Left renal pelvis (tissue), 4 donors: ENCODE measurements at regions not wholly inside any gene's neighbourhood (a gene's known extent, or its start where the extent isn't known, plus 50 kb on each side); places are given as distances from the start of the nearest gene placed in this dataset.
"Not testable (repeated sequence)": the region's sequence is repeated elsewhere in the genome, so short reads cannot be mapped to it uniquely, and the experiment has no call there.

Experiments
- DNase-seq, 4 donors: peaks; one replicate each; pipeline ENCODE4 v3.0.0-alpha.2; 2013; ENCODE audit warnings: low read depth in 4 of 4, low spot score in 3 of 4

DNA sequence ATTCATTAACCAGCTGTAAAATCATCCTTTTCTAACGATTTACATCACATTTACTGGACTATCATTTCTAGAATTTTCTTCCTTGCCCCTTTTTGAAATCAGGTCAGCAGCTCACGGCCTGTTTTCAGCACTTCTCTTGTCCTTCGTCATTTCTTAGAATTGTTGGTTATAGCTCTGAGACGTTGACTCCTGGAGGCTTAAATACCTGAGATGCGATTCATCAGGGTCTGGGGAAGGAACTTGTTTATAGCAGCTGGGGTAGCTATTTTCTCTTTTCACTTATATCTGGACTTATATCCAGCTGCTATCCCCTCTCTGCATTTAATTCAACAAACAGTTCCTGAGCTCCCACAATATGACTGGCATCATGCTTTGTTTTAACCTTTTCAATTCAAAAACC lies 338.7 kb upstream of the TNRC6C start:
- DNase-seq = no peak

GRCh38 chr17:77620282-77620681 lies 338.2 kb upstream of the TNRC6C start:
- no peak for DNase-seq

DNA sequence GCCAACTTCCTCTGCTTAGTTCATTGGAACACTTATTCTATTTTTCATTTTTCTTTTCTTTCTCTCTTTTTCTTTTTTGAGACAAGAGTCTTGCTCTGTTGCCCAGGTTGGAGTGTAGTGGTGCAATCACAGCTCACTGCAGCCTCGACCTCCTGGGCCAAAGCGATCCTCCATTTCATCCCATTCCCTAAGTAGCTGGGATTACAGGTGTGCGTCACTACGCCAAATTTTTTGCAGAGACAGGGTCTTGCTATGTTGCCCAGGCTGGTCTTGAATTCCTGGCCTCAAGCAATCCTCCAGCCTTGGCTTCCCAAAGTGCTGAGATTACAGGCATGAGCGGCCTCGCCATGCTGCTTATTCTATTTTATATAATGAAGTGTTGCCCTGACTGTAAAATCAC lies 336.4 kb upstream of the TNRC6C start:
- DNase-seq = not testable (repeated sequence)

DNA sequence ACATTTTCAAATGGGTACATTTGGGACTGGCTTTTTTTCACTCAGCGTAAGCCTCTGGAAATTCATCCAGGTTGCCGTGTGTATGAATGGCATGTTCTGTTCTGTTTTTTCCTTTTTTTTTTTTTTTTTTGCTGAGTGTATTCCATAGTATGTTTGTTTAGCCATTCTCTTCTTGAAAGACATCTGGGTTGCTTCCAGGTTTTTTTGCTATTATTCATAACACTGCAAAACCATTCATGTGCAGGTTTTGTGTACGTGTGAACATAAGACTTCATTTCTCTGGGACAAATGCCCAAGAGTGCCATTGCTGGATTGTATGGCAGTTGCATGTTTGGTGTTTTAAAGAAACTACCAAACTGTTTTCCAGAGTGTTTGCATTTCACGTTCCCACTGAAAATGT lies 335.9 kb upstream of the TNRC6C start:
- DNase-seq = no peak

GRCh38 chr17:77623321-77623720 lies 335.2 kb upstream of the TNRC6C start:
- DNase-seq = not testable (repeated sequence)

GRCh38 chr17:77628035-77628434 lies 330.5 kb upstream of the TNRC6C start:
- DNase-seq = no peak

DNA sequence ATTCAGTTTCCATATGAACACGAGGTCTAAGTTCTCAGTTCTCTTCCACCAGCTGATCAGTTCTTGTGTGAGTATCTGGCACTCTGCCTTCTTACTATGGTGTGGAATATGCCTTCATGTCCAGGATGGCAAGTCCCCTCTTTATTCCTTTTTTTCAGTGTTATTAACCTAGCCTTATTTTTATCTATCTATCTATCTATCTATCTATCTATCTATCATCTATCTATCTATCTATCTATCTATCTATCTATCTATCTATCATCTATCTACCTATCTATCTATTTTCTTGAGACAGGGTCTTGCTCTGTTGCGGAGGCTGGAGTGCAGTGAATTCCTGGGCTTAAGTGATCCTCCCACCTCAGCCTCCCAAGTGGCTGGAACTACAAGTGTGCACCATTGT lies 329.2 kb upstream of the TNRC6C start:
- not testable (repeated sequence) for DNase-seq

- DNase-seq = no peak
These were observed 327.2 kb upstream of the TNRC6C start for GRCh38 chr17:77631307-77631706.

DNA sequence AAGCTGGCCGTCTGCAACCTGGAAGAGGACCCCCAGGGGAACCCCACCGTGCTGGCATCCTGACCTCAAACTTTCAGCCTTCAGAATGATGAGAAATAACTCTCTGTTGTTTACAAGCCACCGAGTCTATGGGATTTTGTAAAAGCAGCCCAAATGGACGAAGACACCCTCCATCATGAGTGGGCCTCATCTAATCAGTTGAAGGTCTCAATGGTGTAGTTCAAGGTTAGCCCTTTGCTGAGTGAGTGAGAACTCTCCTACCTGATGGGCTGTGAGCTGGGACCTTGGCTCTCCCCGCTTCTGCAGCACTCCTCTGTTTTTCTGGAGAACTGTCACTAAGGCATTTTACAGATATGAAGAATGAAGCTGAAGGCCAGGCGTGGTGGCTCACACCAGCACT lies 325.9 kb upstream of the TNRC6C start:
- no peak for DNase-seq

DNA sequence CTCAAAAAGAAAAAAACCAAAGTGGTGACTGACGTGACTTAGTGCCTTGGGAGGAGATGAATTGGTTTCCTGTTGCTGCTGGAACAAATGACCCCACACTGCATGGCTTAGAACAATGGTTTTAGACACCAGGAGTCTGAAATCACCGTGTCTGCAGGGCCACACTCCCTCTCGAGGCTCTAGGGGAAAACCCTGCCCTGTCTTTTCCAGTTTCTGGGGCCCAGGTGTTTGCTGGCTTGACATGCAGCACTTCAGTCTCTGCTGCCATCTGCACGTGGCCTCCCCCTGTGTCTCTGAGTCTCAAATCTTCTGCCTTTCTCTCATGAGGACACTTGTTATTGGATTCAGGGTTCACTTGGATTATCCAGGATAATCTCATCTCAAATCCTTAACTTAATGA lies 323.8 kb upstream of the TNRC6C start:
- DNase-seq = no peak

GRCh38 chr17:77635176-77635575 lies 323.3 kb upstream of the TNRC6C start:
- no peak for DNase-seq

DNA sequence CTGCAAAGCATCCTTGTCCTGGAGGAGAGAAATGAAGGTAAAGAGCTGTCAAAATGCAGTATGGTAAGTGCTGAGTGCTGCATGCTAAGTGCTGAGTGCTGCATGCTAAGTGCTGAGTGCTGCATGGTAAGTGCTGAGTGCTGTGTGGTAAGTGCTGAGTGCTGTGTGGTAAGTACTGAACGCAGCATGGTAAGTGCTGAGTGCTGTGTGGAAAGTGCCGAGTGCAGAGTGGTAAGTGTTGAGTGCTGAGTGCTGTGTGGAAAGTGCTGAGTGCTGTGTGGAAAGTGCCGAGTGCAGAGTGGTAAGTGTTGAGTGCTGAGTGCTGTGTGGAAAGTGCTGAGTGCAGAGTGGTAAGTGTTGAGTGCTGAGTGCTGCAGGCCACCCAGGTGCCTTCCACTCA lies 322.7 kb upstream of the TNRC6C start:
- DNase-seq = not testable (repeated sequence)

DNA sequence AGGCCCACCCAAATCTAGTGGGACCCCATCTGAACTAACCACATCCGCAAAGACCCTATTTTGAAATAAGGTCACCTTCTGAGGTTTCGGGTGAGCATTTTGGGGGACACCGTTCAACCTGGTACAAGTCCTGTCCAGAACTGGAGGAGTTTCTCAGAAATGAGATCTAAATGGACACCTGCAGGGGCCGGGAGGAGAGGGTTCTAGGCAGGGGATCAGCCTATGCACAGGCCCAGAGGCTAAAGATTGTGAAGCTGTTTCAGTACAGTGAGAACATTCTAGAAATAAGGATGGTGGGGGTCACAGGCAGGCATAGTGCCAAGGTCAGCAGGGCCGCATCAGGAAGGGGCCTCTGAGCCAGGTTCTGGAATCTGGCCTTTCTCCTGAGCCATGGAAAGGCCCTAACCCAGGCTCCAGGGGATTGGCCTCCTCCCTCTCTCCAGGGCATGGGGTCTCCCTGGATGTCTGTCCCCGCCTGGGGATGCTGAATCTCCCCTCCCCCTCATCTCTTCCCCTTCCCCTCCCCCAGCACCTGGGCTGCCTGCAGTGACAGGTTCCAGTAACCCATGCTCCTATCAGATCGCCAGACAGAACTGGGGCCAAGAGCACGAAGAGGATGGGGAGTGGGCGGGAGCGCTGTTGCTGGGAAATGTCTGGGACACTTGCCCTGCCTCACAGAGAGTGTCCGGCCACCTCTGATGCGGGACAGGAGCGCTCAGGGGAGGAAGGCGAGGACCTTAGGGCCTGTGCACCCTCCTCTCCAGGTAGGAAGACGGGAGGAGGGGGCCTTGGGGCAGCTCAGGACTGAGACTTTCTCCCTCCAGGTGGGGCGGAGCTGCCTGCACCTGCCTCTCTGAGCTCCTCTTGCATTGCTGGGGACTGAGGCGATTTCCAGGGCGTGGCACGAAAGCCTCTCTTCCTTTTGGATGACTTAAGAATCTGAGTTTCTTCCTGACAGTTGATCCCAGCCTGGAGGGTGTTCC lies 321.4 kb upstream of the TNRC6C start:
- DNase-seq = no peak

DNA sequence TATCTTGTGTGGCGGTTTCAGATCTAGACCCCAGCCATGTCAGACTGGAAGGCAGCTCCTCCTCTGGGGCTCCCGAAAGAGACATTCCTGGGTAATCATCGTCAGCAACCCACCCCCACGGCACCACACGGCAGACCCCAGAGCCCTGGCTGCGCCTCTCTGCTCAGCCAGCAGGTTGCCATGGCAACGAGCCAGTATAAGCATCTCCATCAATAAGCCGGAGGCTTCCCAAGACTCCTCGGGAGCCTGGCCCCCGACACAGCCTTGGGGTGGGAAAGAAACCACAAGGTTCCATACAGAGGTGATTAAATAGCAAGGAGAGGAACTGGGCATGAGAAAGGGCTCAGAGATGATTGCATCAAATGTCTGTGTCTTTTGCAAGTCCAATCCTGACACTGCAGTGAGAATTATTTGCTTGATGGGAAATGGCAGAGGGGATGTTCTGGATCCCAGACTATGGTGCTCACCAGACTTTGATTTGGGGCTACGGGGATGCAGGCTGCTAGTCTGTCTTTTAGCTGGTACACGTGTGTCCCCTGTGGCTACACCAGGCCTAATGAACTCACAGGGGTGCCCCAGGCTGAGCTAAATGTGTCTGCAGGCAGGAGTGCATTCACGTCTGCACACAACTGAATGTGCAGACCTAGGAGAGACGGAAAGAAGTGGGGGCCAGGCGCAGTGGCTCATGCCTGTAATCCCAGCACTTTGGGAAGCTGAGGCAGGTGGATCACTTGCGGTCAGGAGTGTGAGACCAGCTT lies 320.5 kb upstream of the TNRC6C start:
- no peak for DNase-seq

- no peak for DNase-seq
These were observed 318.3 kb upstream of the TNRC6C start for GRCh38 chr17:77640252-77640651.

GRCh38 chr17:77640916-77641605 lies 317.4 kb upstream of the TNRC6C start:
- DNase-seq = no peak

- no peak for DNase-seq
These were observed 316.8 kb upstream of the TNRC6C start for GRCh38 chr17:77641718-77642117.

- no peak for DNase-seq
These were observed 314.1 kb upstream of the TNRC6C start for GRCh38 chr17:77644181-77645071.

DNA sequence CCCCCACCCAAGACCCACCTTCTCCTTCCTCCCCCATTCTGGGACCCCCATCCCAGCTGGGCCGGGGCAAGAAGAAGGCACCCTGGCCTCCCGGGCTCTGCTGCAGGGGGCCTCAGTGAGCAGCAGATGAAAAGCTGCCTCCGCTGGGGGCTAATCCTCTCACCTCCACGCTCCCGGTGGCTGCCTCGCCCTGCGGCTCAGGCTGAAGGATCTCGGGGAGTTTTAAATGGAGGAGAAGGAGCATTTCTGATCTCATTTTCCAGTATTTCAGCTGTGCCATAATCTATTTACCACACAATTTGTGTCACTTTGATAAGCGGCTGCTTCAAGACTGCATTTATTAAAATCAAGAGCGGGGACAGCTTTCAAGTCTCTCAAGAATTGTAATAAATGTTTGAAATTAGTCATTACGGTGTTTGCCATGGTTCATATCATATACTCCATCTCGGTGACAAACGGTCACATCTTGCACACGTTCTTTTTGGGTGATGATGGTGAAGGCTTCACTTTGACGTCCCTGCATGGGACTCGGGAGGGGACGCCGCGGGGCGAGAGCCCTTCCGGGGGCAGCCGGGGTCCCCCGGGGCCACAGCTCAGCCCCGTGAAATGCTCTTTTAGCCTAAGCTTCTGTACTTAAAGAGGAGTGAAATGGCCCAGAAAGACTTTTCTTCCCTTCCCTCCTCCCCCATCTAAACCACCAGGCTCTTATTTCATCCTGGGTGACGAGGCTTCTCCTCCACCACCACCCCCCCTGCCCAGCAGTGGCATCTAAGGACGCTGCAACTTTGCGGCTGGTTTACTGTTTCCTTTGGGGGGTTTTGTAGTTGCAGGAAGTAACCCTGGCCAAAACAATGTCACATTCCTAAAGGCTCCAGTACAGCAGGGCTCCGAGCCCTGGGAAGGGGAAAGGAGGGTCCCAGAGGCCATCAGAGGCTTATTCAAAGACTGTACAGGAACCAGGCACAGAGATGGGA lies 313.1 kb upstream of the TNRC6C start:
- peak in 3 of 4 donors; percentile 16 to 41 (median 35) for DNase-seq
